ENCODE measurements at regions not wholly inside any gene's neighbourhood (a gene's known extent, or its start where the extent isn't known, plus 50 kb on each side); places are given as distances from the start of the nearest gene placed in this dataset.

DNA sequence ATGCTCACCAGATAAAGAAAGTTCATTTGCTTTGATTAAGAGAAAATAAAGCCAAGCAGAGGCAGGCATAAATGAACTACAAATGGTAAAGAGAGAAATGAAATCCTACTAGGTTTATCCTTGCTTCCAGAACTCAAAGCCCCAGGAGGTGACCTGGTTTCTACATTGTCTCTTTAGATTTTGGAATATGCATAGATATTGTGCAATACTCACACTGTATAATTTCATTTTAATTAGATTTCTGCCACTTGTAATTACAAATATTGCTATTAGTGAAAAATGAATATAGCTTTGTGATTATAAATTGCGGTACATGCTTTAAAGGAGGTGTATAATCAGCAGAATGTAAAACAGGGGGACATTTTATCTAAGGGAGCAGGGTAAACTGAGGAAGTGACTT is 76.9 kb upstream of the NRXN1 start:
- in situ Hi-C loops (cut with HindIII; ENCODE audit: low sequenced_read_pairs): no loop called here

DNA sequence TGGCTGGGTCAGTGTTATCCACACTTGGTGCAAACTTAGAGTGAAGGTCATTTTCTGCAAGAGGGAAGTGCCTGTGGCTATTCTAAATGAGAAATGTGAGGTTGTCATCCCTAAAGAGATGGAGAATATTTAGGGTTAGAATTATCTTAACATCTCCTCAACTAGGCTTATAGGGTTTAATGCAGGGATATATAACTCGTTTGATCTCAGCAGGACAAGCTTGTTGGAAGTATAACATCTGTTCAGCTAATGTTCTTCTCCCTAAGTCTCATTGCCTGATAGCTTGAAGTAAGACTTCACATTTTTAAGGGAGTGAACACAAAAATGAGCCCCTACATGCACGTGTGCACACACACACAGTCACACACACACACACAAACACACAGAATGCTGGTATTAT is 75.9 kb upstream of the NRXN1 start:
- in situ Hi-C loops (cut with HindIII; ENCODE audit: low sequenced_read_pairs): no loop called here

DNA sequence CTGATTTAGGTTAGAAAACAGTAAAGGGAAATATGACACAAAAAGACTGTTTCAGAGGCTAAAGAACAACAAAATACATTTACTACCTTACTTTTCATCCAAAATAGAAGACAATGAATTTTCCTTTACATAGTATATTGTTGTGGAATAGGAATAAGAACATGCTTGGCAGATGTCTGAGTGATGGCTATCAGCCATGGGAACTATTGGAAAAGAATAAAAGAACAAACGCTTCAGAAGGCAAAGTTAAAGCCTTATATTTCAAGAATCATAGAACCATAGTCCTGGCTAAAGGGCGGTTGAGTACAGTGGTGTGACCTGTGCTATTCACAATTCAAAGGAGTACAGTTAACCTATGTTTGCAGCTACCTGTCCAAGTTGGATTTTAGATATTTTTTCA is 73.9 kb upstream of the NRXN1 start:
- in situ Hi-C loops (cut with HindIII; ENCODE audit: low sequenced_read_pairs): no loop called here

DNA sequence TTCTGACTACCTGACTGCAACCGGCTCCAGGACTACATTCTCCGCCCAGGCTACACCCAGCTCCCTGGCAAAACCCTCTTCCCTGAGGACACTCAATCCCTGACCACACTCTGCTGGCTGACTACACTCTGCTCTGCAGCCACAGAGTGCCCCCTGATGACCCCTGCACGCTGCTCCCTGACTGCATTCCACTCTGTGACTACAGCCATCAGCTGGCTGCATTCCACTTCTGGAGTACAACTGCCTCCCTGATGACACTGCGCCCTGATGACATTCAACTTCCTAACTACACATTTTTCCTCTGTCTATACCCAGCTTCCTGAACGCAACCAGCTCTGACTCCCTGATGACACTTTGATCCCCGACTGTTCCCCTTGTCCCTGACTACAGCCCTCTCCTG is 71.3 kb upstream of the NRXN1 start:
- in situ Hi-C loops (cut with HindIII; ENCODE audit: low sequenced_read_pairs): no loop called here

DNA sequence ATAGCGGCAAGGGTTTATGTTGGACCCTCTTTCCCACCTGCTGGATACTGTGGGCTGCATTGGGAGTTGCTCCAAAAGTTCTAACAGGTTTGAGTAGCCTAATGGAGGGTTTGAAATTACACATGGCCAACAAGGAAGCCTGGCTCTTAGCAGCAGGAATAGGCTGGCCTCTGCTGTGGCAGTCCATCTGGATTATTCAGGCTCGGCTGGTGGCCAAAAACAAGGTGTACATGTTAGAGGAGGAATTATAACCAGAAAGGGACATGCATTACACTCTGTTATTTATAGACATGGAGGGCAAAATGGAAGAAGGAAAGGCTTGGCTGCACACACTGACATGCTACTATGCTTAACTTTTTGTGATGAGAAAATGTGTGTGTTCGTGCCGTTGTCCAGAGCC is 61.1 kb upstream of the NRXN1 start:
- in situ Hi-C loops (cut with HindIII; ENCODE audit: low sequenced_read_pairs): no loop called here

DNA sequence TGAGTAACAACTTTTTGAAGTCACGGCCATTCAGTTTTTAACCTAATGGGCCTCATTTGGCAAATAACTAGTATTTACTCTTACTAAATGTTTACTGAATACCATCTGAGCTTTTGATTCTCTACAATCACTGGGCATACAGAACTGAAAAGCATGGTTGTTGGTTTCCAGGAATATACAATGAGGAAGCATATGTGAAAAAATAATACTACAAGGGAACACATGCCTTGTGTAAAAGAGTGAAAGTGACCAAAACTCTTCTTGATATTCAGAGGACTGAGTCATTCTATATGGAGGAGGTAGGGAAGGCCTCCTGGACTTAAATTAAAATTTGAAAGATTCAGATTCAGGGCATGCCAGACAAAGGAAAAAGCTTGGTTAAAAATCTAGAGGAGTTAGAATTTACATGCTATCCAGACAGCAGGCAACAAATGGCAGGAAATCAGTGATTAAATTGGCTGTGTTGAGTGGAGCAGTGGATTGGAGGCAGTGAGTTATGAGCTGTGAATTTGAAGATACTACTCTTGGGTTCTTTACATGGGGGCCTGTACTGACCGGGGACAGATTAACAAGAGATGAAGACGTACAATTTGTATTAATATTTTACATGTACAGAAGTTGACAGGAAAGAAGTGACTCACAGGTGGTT is 53.6 kb upstream of the NRXN1 start:
- in situ Hi-C loops (cut with HindIII; ENCODE audit: low sequenced_read_pairs): no loop called here

DNA sequence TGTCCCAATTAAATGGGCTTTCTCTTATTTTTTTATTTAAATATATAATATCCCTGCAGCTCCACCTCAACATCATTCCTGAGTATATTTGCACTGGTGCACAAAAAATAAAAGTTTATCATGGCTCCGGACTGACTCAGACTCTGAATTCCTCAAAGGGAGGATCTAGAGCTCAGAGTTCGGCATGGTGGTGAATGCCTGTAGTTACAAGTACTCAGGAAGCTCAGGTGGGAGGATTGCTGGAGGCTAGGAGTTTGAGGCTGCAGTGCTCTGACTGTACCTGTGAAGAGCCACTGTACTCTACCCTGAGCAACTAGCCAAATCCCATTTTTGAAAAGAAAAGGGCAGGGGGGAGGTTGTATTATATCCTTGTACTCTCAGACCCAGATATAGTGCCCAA is 52.8 kb upstream of the NRXN1 start:
- in situ Hi-C loops (cut with HindIII; ENCODE audit: low sequenced_read_pairs): no loop called here
